Retina (tissue), 1 donor: ENCODE measurements at regions not wholly inside any gene's neighbourhood (a gene's known extent, or its start where the extent isn't known, plus 50 kb on each side); places are given as distances from the start of the nearest gene placed in this dataset.
"Not testable (repeated sequence)": the region's sequence is repeated elsewhere in the genome, so short reads cannot be mapped to it uniquely, and the experiment has no call there.

Experiments used
- DNase-seq: peaks from one replicate; pipeline ENCODE4 v3.0.0-alpha.2; 2016

- no peak for DNase-seq
Observed at GRCh38 chr4:171519457-171519856, 293.7 kb upstream of the GALNTL6 start.

- no peak for DNase-seq
Observed at GRCh38 chr4:171517883-171518282, 295.3 kb upstream of the GALNTL6 start.

GRCh38 chr4:171516694-171517093 is 296.5 kb upstream of the GALNTL6 start:
- DNase-seq, result no peak

- no peak for DNase-seq
Observed at GRCh38 chr4:171484681-171485080, 328.5 kb upstream of the GALNTL6 start.

GRCh38 chr4:171478181-171478580 is 335.0 kb upstream of the GALNTL6 start:
- no peak for DNase-seq

GRCh38 chr4:171475111-171475510 is 338.1 kb upstream of the GALNTL6 start:
- DNase-seq, result not testable (repeated sequence)

- DNase-seq, result no peak
Observed at GRCh38 chr4:171473155-171473554, 340.0 kb upstream of the GALNTL6 start.

GRCh38 chr4:171472230-171472629 is 341.0 kb upstream of the GALNTL6 start:
- DNase-seq, result no peak

- no peak for DNase-seq
Observed at GRCh38 chr4:171464499-171464898, 348.7 kb upstream of the GALNTL6 start.

GRCh38 chr4:171461191-171461590 is 352.0 kb upstream of the GALNTL6 start:
- no peak for DNase-seq

GRCh38 chr4:171448919-171449481 is 364.2 kb upstream of the GALNTL6 start:
- no peak for DNase-seq

GRCh38 chr4:171448358-171448757 is 364.8 kb upstream of the GALNTL6 start:
- DNase-seq, result no peak

GRCh38 chr4:171441300-171441941 is 371.8 kb upstream of the GALNTL6 start:
- DNase-seq, result peak; percentile 10

- no peak for DNase-seq
Observed at GRCh38 chr4:171433674-171434073, 379.5 kb upstream of the GALNTL6 start.

- DNase-seq, result no peak
Observed at GRCh38 chr4:171432536-171432935, 380.7 kb upstream of the GALNTL6 start.

GRCh38 chr4:171430495-171430894 is 382.7 kb upstream of the GALNTL6 start:
- no peak for DNase-seq

- DNase-seq, result no peak
Observed at GRCh38 chr4:171397175-171397574, 416.0 kb upstream of the GALNTL6 start.

- DNase-seq, result no peak
Observed at GRCh38 chr4:171390626-171391025, 422.6 kb upstream of the GALNTL6 start.

- no peak for DNase-seq
Observed at GRCh38 chr4:171378323-171378722, 434.9 kb upstream of the GALNTL6 start.

GRCh38 chr4:171376724-171377123 is 436.5 kb upstream of the GALNTL6 start:
- no peak for DNase-seq

GRCh38 chr4:171353535-171353934 is 459.7 kb upstream of the GALNTL6 start:
- DNase-seq, result no peak

GRCh38 chr4:171348090-171348489 is 465.1 kb upstream of the GALNTL6 start:
- DNase-seq, result peak; percentile 16

- no peak for DNase-seq
Observed at GRCh38 chr4:171342646-171343045, 470.6 kb upstream of the GALNTL6 start.

- DNase-seq, result peak; percentile 26
Observed at GRCh38 chr4:171340258-171340657, 472.9 kb upstream of the GALNTL6 start.

GRCh38 chr4:171334549-171334948 is 478.7 kb upstream of the GALNTL6 start:
- DNase-seq, result no peak
